H1 (cell line): ENCODE measurements at regions not wholly inside any gene's neighbourhood (a gene's known extent, or its start where the extent isn't known, plus 50 kb on each side); places are given as distances from the start of the nearest gene placed in this dataset.

Experiments
- ASH2L ChIP-seq: fragments of 200-600, 300-600 bp; sonication (generic); IDR thresholded peaks from one replicate; pipeline ENCODE4 v1.7.1; 2017; ENCODE audit warnings: low read length
- CHD2 ChIP-seq: IDR thresholded peaks from 2 replicates; pipeline ENCODE4 v1.6.1; 2012; ENCODE audit warnings: low read length, improper control_type of control experiment
- EP300 ChIP-seq, 2 experiments: IDR thresholded peaks; 1 replicate in 1 of 2; 2 replicates in 1 of 2; pipeline ENCODE4 v1.6.1; 2011 to 2012; ENCODE audit warnings: low read depth in 2 of 2, low read length in 2 of 2, mild to moderate bottlenecking in 2 of 2, borderline replicate concordance in 1 of 2, inconsistent platforms in 1 of 2, moderate library complexity in 1 of 2
- EZH2 ChIP-seq: fragments of 200-600 bp; sonication (generic); IDR thresholded peaks from 2 replicates; pipeline ENCODE4 v1.7.1; 2012; ENCODE audit warnings: low read depth, mild to moderate bottlenecking, moderate library complexity, low read length, inconsistent platforms; ENCODE audit not compliant: severe bottlenecking
- HDAC2 ChIP-seq, 2 experiments: fragments of 300-600 bp in 1 of 2; sonication (generic) in 1 of 2; IDR thresholded peaks; 2 replicates each; pipeline ENCODE4 v1.6.1; 2011 to 2012; ENCODE audit warnings: low read depth in 2 of 2, low read length in 2 of 2, mild to moderate bottlenecking in 2 of 2, moderate library complexity in 2 of 2, borderline replicate concordance in 1 of 2, inconsistent platforms in 1 of 2
- POLR2A ChIP-seq, 2 experiments: IDR thresholded peaks; 1 replicate in 1 of 2; 2 replicates in 1 of 2; pipeline ENCODE4 v1.6.1; 2011; ENCODE audit warnings: low read depth in 2 of 2, low read length in 2 of 2, mild to moderate bottlenecking in 2 of 2; ENCODE audit errors: control extremely low read depth in 1 of 2
- POU5F1 ChIP-seq: IDR thresholded peaks from 2 replicates; pipeline ENCODE4 v1.6.1; 2011; ENCODE audit warnings: low read depth, mild to moderate bottlenecking, low read length, moderate library complexity
- TCF12 ChIP-seq: IDR thresholded peaks from 2 replicates; pipeline ENCODE4 v1.6.1; 2011; ENCODE audit warnings: low read depth, mild to moderate bottlenecking, low read length
- YY1 ChIP-seq: IDR thresholded peaks from 2 replicates; pipeline ENCODE4 v1.6.1; 2011; ENCODE audit warnings: low read depth, mild to moderate bottlenecking, low read length
- ZNF274 ChIP-seq: IDR thresholded peaks from 2 replicates; pipeline ENCODE4 v1.7.0; 2012; ENCODE audit warnings: low read length, borderline replicate concordance; ENCODE audit errors: extremely low read depth
- TF ChIP-seq, protein P1 (sequence below), 3 experiments: IDR thresholded peaks; 1 replicate in 2 of 3; 2 replicates in 1 of 3; pipeline versions ENCODE4 v1.5.1 to v1.6.1; 2011; ENCODE audit warnings: low read length in 3 of 3, mild to moderate bottlenecking in 3 of 3, inconsistent platforms in 2 of 3, low read depth in 1 of 3, moderate library complexity in 1 of 3; ENCODE audit not compliant: insufficient read depth in 1 of 3; ENCODE audit errors: control extremely low read depth in 1 of 3
- TF ChIP-seq, protein P2 (sequence below): IDR thresholded peaks from 2 replicates; pipeline ENCODE4 v1.6.1; 2012; ENCODE audit warnings: inconsistent platforms
- TF ChIP-seq, protein P3 (sequence below): fragments of 300-600 bp; sonication (generic); IDR thresholded peaks from 2 replicates; pipeline ENCODE4 v1.7.1; 2012; ENCODE audit warnings: low read length, moderate library complexity, mild to moderate bottlenecking, inconsistent platforms; ENCODE audit not compliant: insufficient replicate concordance

DNA sequence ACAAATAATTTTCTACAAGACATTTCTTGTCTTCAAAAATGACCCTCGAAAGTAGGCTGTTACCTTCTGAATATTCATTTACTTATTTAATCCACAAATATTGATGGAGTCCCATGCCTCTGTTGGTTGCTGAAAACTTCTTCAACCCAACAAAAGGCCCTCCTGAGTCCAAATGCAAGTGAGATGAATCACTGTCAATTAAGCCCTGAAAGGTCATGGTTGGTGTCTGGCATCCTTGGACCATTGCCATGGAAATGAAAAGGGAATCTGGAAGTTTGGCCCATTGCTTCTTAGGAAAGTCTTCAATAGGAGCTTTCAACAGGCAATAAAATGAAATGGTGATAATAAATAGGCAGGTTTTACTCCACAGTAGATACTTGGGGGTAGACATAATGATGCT, 364.7 kb upstream of the DYNLRB2 start:
- TF ChIP-seq EZH2 (no peak), EP300 (IDR thresholded peaks at IDR 0.05; ENCODE audit: borderline replicate concordance in 1 of 2, low read depth in 2 of 2, low read length in 2 of 2) (no peak), POU5F1 (no peak), CHD2 (no peak), TCF12 (no peak), ZNF274 (no peak), YY1 (no peak), HDAC2 (IDR thresholded peaks at IDR 0.05; ENCODE audit: borderline replicate concordance in 1 of 2, low read depth in 2 of 2, low read length in 2 of 2) (no peak), ASH2L (no peak), POLR2A (IDR thresholded peaks at IDR 0.05; ENCODE audit: control extremely low read depth in 1 of 2, low read depth in 2 of 2, low read length in 2 of 2) (no peak)
- TF ChIP-seq, protein P1, sequence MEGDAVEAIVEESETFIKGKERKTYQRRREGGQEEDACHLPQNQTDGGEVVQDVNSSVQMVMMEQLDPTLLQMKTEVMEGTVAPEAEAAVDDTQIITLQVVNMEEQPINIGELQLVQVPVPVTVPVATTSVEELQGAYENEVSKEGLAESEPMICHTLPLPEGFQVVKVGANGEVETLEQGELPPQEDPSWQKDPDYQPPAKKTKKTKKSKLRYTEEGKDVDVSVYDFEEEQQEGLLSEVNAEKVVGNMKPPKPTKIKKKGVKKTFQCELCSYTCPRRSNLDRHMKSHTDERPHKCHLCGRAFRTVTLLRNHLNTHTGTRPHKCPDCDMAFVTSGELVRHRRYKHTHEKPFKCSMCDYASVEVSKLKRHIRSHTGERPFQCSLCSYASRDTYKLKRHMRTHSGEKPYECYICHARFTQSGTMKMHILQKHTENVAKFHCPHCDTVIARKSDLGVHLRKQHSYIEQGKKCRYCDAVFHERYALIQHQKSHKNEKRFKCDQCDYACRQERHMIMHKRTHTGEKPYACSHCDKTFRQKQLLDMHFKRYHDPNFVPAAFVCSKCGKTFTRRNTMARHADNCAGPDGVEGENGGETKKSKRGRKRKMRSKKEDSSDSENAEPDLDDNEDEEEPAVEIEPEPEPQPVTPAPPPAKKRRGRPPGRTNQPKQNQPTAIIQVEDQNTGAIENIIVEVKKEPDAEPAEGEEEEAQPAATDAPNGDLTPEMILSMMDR (IDR thresholded peaks at IDR 0.05; ENCODE audit: control extremely low read depth in 1 of 3, insufficient read depth in 1 of 3, low read depth in 1 of 3, low read length in 3 of 3), result no peak
- TF ChIP-seq, protein P2, sequence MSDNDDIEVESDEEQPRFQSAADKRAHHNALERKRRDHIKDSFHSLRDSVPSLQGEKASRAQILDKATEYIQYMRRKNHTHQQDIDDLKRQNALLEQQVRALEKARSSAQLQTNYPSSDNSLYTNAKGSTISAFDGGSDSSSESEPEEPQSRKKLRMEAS, result no peak
- TF ChIP-seq, protein P3, sequence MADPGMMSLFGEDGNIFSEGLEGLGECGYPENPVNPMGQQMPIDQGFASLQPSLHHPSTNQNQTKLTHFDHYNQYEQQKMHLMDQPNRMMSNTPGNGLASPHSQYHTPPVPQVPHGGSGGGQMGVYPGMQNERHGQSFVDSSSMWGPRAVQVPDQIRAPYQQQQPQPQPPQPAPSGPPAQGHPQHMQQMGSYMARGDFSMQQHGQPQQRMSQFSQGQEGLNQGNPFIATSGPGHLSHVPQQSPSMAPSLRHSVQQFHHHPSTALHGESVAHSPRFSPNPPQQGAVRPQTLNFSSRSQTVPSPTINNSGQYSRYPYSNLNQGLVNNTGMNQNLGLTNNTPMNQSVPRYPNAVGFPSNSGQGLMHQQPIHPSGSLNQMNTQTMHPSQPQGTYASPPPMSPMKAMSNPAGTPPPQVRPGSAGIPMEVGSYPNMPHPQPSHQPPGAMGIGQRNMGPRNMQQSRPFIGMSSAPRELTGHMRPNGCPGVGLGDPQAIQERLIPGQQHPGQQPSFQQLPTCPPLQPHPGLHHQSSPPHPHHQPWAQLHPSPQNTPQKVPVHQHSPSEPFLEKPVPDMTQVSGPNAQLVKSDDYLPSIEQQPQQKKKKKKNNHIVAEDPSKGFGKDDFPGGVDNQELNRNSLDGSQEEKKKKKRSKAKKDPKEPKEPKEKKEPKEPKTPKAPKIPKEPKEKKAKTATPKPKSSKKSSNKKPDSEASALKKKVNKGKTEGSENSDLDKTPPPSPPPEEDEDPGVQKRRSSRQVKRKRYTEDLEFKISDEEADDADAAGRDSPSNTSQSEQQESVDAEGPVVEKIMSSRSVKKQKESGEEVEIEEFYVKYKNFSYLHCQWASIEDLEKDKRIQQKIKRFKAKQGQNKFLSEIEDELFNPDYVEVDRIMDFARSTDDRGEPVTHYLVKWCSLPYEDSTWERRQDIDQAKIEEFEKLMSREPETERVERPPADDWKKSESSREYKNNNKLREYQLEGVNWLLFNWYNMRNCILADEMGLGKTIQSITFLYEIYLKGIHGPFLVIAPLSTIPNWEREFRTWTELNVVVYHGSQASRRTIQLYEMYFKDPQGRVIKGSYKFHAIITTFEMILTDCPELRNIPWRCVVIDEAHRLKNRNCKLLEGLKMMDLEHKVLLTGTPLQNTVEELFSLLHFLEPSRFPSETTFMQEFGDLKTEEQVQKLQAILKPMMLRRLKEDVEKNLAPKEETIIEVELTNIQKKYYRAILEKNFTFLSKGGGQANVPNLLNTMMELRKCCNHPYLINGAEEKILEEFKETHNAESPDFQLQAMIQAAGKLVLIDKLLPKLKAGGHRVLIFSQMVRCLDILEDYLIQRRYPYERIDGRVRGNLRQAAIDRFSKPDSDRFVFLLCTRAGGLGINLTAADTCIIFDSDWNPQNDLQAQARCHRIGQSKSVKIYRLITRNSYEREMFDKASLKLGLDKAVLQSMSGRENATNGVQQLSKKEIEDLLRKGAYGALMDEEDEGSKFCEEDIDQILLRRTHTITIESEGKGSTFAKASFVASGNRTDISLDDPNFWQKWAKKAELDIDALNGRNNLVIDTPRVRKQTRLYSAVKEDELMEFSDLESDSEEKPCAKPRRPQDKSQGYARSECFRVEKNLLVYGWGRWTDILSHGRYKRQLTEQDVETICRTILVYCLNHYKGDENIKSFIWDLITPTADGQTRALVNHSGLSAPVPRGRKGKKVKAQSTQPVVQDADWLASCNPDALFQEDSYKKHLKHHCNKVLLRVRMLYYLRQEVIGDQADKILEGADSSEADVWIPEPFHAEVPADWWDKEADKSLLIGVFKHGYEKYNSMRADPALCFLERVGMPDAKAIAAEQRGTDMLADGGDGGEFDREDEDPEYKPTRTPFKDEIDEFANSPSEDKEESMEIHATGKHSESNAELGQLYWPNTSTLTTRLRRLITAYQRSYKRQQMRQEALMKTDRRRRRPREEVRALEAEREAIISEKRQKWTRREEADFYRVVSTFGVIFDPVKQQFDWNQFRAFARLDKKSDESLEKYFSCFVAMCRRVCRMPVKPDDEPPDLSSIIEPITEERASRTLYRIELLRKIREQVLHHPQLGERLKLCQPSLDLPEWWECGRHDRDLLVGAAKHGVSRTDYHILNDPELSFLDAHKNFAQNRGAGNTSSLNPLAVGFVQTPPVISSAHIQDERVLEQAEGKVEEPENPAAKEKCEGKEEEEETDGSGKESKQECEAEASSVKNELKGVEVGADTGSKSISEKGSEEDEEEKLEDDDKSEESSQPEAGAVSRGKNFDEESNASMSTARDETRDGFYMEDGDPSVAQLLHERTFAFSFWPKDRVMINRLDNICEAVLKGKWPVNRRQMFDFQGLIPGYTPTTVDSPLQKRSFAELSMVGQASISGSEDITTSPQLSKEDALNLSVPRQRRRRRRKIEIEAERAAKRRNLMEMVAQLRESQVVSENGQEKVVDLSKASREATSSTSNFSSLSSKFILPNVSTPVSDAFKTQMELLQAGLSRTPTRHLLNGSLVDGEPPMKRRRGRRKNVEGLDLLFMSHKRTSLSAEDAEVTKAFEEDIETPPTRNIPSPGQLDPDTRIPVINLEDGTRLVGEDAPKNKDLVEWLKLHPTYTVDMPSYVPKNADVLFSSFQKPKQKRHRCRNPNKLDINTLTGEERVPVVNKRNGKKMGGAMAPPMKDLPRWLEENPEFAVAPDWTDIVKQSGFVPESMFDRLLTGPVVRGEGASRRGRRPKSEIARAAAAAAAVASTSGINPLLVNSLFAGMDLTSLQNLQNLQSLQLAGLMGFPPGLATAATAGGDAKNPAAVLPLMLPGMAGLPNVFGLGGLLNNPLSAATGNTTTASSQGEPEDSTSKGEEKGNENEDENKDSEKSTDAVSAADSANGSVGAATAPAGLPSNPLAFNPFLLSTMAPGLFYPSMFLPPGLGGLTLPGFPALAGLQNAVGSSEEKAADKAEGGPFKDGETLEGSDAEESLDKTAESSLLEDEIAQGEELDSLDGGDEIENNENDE, result no peak
